Endodermal cell (in vitro differentiated cells): ENCODE measurements at regions not wholly inside any gene's neighbourhood (a gene's known extent, or its start where the extent isn't known, plus 50 kb on each side); places are given as distances from the start of the nearest gene placed in this dataset.

Source experiments
- DNase-seq: peaks from one replicate; pipeline ENCODE4 v3.0.0-alpha.2; 2017
- H3K27ac ChIP-seq: 2 replicates; pipeline ENCODE4 v1.5.1; 2013; ENCODE audit warnings: mild to moderate bottlenecking, low read depth, low read length, moderate library complexity
- H3K27me3 ChIP-seq: 2 replicates; pipeline ENCODE4 v1.6.1; 2013; ENCODE audit warnings: mild to moderate bottlenecking, low read length, moderate library complexity; ENCODE audit not compliant: insufficient read depth, control insufficient read depth, poor library complexity, severe bottlenecking
- H3K36me3 ChIP-seq: 2 replicates; pipeline ENCODE4 v1.7.0; 2013; ENCODE audit warnings: mild to moderate bottlenecking, low read length, moderate library complexity; ENCODE audit not compliant: control insufficient read depth, insufficient read depth
- H3K4me1 ChIP-seq: one replicate; pipeline ENCODE4 v1.7.0; 2013; ENCODE audit warnings: low read length; ENCODE audit not compliant: control insufficient read depth, insufficient read depth
- H3K4me3 ChIP-seq: 2 replicates; pipeline ENCODE4 v1.5.1; 2013; ENCODE audit warnings: mild to moderate bottlenecking, low read length, moderate library complexity
- H3K9ac ChIP-seq: 2 replicates; pipeline ENCODE4 v1.6.1; 2013; ENCODE audit warnings: mild to moderate bottlenecking, low read length, moderate library complexity; ENCODE audit not compliant: poor library complexity, severe bottlenecking; ENCODE audit errors: extremely low read depth
- H3K9me3 ChIP-seq: 2 replicates; pipeline ENCODE4 v1.6.1; 2013; ENCODE audit warnings: mild to moderate bottlenecking, low read length, moderate library complexity; ENCODE audit not compliant: control insufficient read depth
- H3K27ac Mint-ChIP-seq: 2 replicates; pipeline ENCODE4 v1.8.0; 2020; ENCODE audit warnings: mixed read lengths
- H3K27me3 Mint-ChIP-seq: 2 replicates; pipeline ENCODE4 v1.8.0; 2021; ENCODE audit warnings: mild to moderate bottlenecking, mixed read lengths; ENCODE audit not compliant: insufficient read depth
- H3K36me3 Mint-ChIP-seq: 2 replicates; pipeline ENCODE4 v1.8.0; 2020; ENCODE audit warnings: low read depth, mixed read lengths
- H3K4me1 Mint-ChIP-seq: 2 replicates; pipeline ENCODE4 v1.8.0; 2020; ENCODE audit warnings: mixed read lengths
- H3K4me3 Mint-ChIP-seq: 2 replicates; pipeline ENCODE4 v1.8.0; 2020; ENCODE audit warnings: mild to moderate bottlenecking, moderate library complexity, mixed read lengths
- H3K9me3 Mint-ChIP-seq: 2 replicates; pipeline ENCODE4 v1.8.0; 2020; ENCODE audit warnings: mild to moderate bottlenecking, mixed read lengths
- CTCF ChIP-seq: fragments of 200-600 bp; sonication (generic); conservative IDR thresholded peaks from 2 replicates; pipeline ENCODE4 v1.5.0; 2021; ENCODE audit warnings: antibody characterized with exemption, mild to moderate bottlenecking
- WGBS, 2 experiments: methylation state at CpG; one replicate each; pipeline versions ENCODE4 v1.1.5 to v1.1.7; 2013; ENCODE audit warnings: missing lambda C conversion rate in 2 of 2, mixed read lengths in 1 of 2; ENCODE audit not compliant: insufficient coverage in 1 of 2, insufficient read length in 1 of 2; 5-methylcytosine and 5-hydroxymethylcytosine counted together

GRCh38 chrX:113136836-113137235 is 296.2 kb upstream of the AMOT start:
- Mint-ChIP-seq H3K27ac (no peak overlapping the region), H3K4me1 (peaks cover 2% of the 10 kb centered on the region), H3K36me3 (no peaks in the 10 kb centered on the region)

GRCh38 chrX:113133316-113133715 is 292.7 kb upstream of the AMOT start:
- no peak overlapping the region for H3K9ac ChIP-seq
- no peaks in the 10 kb centered on the region for H3K27me3 ChIP-seq
- H3K36me3 ChIP-seq, result no peaks in the 10 kb centered on the region
- no peak for TF ChIP-seq CTCF
- Mint-ChIP-seq H3K27ac (no peak overlapping the region), H3K4me1 (peaks cover 8% of the 10 kb centered on the region), H3K27me3 (no peaks in the 10 kb centered on the region), H3K36me3 (no peaks in the 10 kb centered on the region), H3K9me3 (peaks cover 4% of the 10 kb centered on the region), H3K4me3 (no peak overlapping the region)
- no peaks in the 10 kb centered on the region for H3K9me3 ChIP-seq
- no CpG with 5 or more reads among the region's 1 CpG for WGBS, 2 experiments
- no peak overlapping the region for H3K4me3 ChIP-seq
- DNase-seq, result no peak
- H3K27ac ChIP-seq, result no peak overlapping the region
- no peaks in the 10 kb centered on the region for H3K4me1 ChIP-seq

More at GRCh38 chrX:113136836-113137235, 296.2 kb upstream of the AMOT start:
- H3K4me3 Mint-ChIP-seq, result no peak overlapping the region
- H3K27me3 Mint-ChIP-seq, result no peaks in the 10 kb centered on the region
- no peak for DNase-seq
- Histone ChIP-seq H3K4me3 (no peak overlapping the region), H3K27me3 (no peaks in the 10 kb centered on the region), H3K36me3 (no peaks in the 10 kb centered on the region), H3K9ac (no peak overlapping the region), H3K9me3 (no peaks in the 10 kb centered on the region), H3K27ac (no peak overlapping the region), H3K4me1 (no peaks in the 10 kb centered on the region)
- H3K9me3 Mint-ChIP-seq, result peaks cover 11% of the 10 kb centered on the region
- no peak for TF ChIP-seq CTCF
- no CpG with 5 or more reads among the region's 1 CpG for WGBS, 2 experiments

- no peak overlapping the region for H3K4me3 Mint-ChIP-seq
- TF ChIP-seq CTCF, result no peak
- Histone ChIP-seq H3K4me3 (no peak overlapping the region), H3K4me1 (no peaks in the 10 kb centered on the region), H3K27ac (no peak overlapping the region), H3K36me3 (no peaks in the 10 kb centered on the region), H3K9ac (no peak overlapping the region), H3K27me3 (no peaks in the 10 kb centered on the region), H3K9me3 (no peaks in the 10 kb centered on the region)
- peaks cover 2% of the 10 kb centered on the region for H3K36me3 Mint-ChIP-seq
- DNase-seq, result peak; percentile 49
- peaks cover 22% of the 10 kb centered on the region for H3K9me3 Mint-ChIP-seq
- H3K4me1 Mint-ChIP-seq, result peaks cover 11% of the 10 kb centered on the region
- H3K27me3 Mint-ChIP-seq, result no peaks in the 10 kb centered on the region
- H3K27ac Mint-ChIP-seq, result peak overlapping the region; percentile 19
These were observed 284.1 kb upstream of the AMOT start for GRCh38 chrX:113124693-113125092.
